Activated CD4-positive, alpha-beta T cell treated with anti-CD3 and anti-CD28 coated beads, Interleukin-2, amount 10 ng/mL, durations not matched to agents 24 days and 14 days (primary cell): ENCODE measurements at regions not wholly inside any gene's neighbourhood (a gene's known extent, or its start where the extent isn't known, plus 50 kb on each side); places are given as distances from the start of the nearest gene placed in this dataset.

Experiments
- DNase-seq: peaks from one replicate; pipeline ENCODE4 v3.0.0; 2022
- H3K27ac Mint-ChIP-seq: one replicate; pipeline ENCODE4 v1.8.0; 2022; ENCODE audit warnings: mild to moderate bottlenecking, mixed read lengths
- H3K27me3 Mint-ChIP-seq: one replicate; pipeline ENCODE4 v1.8.0; 2022; ENCODE audit warnings: mixed read lengths
- H3K36me3 Mint-ChIP-seq: one replicate; pipeline ENCODE4 v1.8.0; 2022; ENCODE audit warnings: low read depth, mild to moderate bottlenecking, mixed read lengths
- H3K4me1 Mint-ChIP-seq: one replicate; pipeline ENCODE4 v1.8.0; 2021; ENCODE audit warnings: mixed read lengths
- H3K4me3 Mint-ChIP-seq: one replicate; pipeline ENCODE4 v1.8.0; 2022; ENCODE audit warnings: mild to moderate bottlenecking, moderate library complexity, mixed read lengths
- H3K9me3 Mint-ChIP-seq: one replicate; pipeline ENCODE4 v1.8.0; 2021; ENCODE audit warnings: mixed read lengths
- intact Hi-C: fragments of 100-400 bp; cut with micrococcal nuclease; formaldehyde crosslinking; loops from one replicate; pipeline ENCODE4 v1.15.1; 2023

GRCh38 chr2:3951131-3951954 lies 248.0 kb downstream of the DCDC2C start:
- no peak overlapping the region for H3K4me3 Mint-ChIP-seq
- no peak for DNase-seq
- no peaks in the 10 kb centered on the region for H3K36me3 Mint-ChIP-seq
- no peaks in the 10 kb centered on the region for H3K4me1 Mint-ChIP-seq
- no peaks in the 10 kb centered on the region for H3K27me3 Mint-ChIP-seq
- intact Hi-C loops = no loop called here
- no peaks in the 10 kb centered on the region for H3K9me3 Mint-ChIP-seq
- H3K27ac Mint-ChIP-seq = no peak overlapping the region

GRCh38 chr2:3952866-3953516 lies 249.6 kb downstream of the DCDC2C start:
- Mint-ChIP-seq H3K4me3 (no peak overlapping the region), H3K27me3 (no peaks in the 10 kb centered on the region), H3K36me3 (no peaks in the 10 kb centered on the region), H3K27ac (no peak overlapping the region), H3K4me1 (no peaks in the 10 kb centered on the region), H3K9me3 (no peaks in the 10 kb centered on the region)
- intact Hi-C loops = no loop called here
- no peak for DNase-seq

GRCh38 chr2:3954261-3954660 lies 250.9 kb downstream of the DCDC2C start:
- Mint-ChIP-seq H3K36me3 (no peaks in the 10 kb centered on the region), H3K4me3 (no peak overlapping the region), H3K27ac (no peak overlapping the region), H3K4me1 (no peaks in the 10 kb centered on the region), H3K27me3 (no peaks in the 10 kb centered on the region), H3K9me3 (no peaks in the 10 kb centered on the region)
- DNase-seq = no peak
- intact Hi-C loops = no loop called here

- no peaks in the 10 kb centered on the region for H3K9me3 Mint-ChIP-seq
- H3K4me3 Mint-ChIP-seq = no peak overlapping the region
- intact Hi-C loops = loop anchor here (5.0 kb wide), 1 partner anchor 1406 kb away; no protein-coding TSS in a partner anchor
- H3K4me1 Mint-ChIP-seq = no peaks in the 10 kb centered on the region
- DNase-seq = no peak
- no peaks in the 10 kb centered on the region for H3K27me3 Mint-ChIP-seq
- no peak overlapping the region for H3K27ac Mint-ChIP-seq
- H3K36me3 Mint-ChIP-seq = no peaks in the 10 kb centered on the region
These were observed 253.0 kb downstream of the DCDC2C start for GRCh38 chr2:3956406-3956805.

GRCh38 chr2:3956892-3957291 lies 253.5 kb downstream of the DCDC2C start:
- no peak overlapping the region for H3K27ac Mint-ChIP-seq
- no peaks in the 10 kb centered on the region for H3K9me3 Mint-ChIP-seq
- no peaks in the 10 kb centered on the region for H3K4me1 Mint-ChIP-seq
- H3K27me3 Mint-ChIP-seq = no peaks in the 10 kb centered on the region
- no peak overlapping the region for H3K4me3 Mint-ChIP-seq
- intact Hi-C loops = loop anchor here (5.0 kb wide), 1 partner anchor 1405 kb away; no protein-coding TSS in a partner anchor
- DNase-seq = no peak
- no peaks in the 10 kb centered on the region for H3K36me3 Mint-ChIP-seq

- intact Hi-C loops = loop anchor here (5.0 kb wide), 1 partner anchor 1404 kb away; no protein-coding TSS in a partner anchor
- Mint-ChIP-seq H3K4me1 (no peaks in the 10 kb centered on the region), H3K9me3 (no peaks in the 10 kb centered on the region), H3K27me3 (no peaks in the 10 kb centered on the region), H3K27ac (no peak overlapping the region), H3K36me3 (no peaks in the 10 kb centered on the region), H3K4me3 (no peak overlapping the region)
- DNase-seq = no peak
These were observed 255.1 kb downstream of the DCDC2C start for GRCh38 chr2:3958465-3958864.

GRCh38 chr2:3958969-3959368 lies 255.6 kb downstream of the DCDC2C start:
- Mint-ChIP-seq H3K27me3 (no peaks in the 10 kb centered on the region), H3K36me3 (no peaks in the 10 kb centered on the region), H3K27ac (no peak overlapping the region), H3K9me3 (no peaks in the 10 kb centered on the region), H3K4me3 (no peak overlapping the region), H3K4me1 (no peaks in the 10 kb centered on the region)
- intact Hi-C loops = loop anchor here (5.0 kb wide), 1 partner anchor 1403 kb away; no protein-coding TSS in a partner anchor
- DNase-seq = no peak

- Mint-ChIP-seq H3K27ac (no peak overlapping the region), H3K4me3 (no peak overlapping the region), H3K27me3 (no peaks in the 10 kb centered on the region), H3K36me3 (no peaks in the 10 kb centered on the region), H3K9me3 (no peaks in the 10 kb centered on the region), H3K4me1 (no peaks in the 10 kb centered on the region)
- DNase-seq = peak; percentile 56
- intact Hi-C loops = loop anchor here (5.0 kb wide), 1 partner anchor 1403 kb away; no protein-coding TSS in a partner anchor
These were observed 256.0 kb downstream of the DCDC2C start for GRCh38 chr2:3959372-3959771.

- Mint-ChIP-seq H3K36me3 (no peaks in the 10 kb centered on the region), H3K9me3 (no peaks in the 10 kb centered on the region), H3K27ac (no peak overlapping the region), H3K4me3 (no peak overlapping the region), H3K4me1 (no peaks in the 10 kb centered on the region), H3K27me3 (no peaks in the 10 kb centered on the region)
- no peak for DNase-seq
- intact Hi-C loops = loop anchor here (10.0 kb wide), 1 partner anchor 95 kb away; no protein-coding TSS in a partner anchor
These were observed 256.7 kb downstream of the DCDC2C start for GRCh38 chr2:3960106-3960505.

GRCh38 chr2:3962719-3963118 lies 259.3 kb downstream of the DCDC2C start:
- H3K27ac Mint-ChIP-seq = no peak overlapping the region
- DNase-seq = no peak
- H3K36me3 Mint-ChIP-seq = no peaks in the 10 kb centered on the region
- no peak overlapping the region for H3K4me3 Mint-ChIP-seq
- no peaks in the 10 kb centered on the region for H3K4me1 Mint-ChIP-seq
- H3K27me3 Mint-ChIP-seq = no peaks in the 10 kb centered on the region
- intact Hi-C loops = loop anchor here (10.0 kb wide), 1 partner anchor 92 kb away; no protein-coding TSS in a partner anchor
- H3K9me3 Mint-ChIP-seq = no peaks in the 10 kb centered on the region

- H3K27me3 Mint-ChIP-seq = no peaks in the 10 kb centered on the region
- no peaks in the 10 kb centered on the region for H3K36me3 Mint-ChIP-seq
- intact Hi-C loops = loop anchor here (10.0 kb wide), 1 partner anchor 90 kb away; no protein-coding TSS in a partner anchor
- no peak for DNase-seq
- no peaks in the 10 kb centered on the region for H3K4me1 Mint-ChIP-seq
- no peak overlapping the region for H3K4me3 Mint-ChIP-seq
- no peaks in the 10 kb centered on the region for H3K9me3 Mint-ChIP-seq
- H3K27ac Mint-ChIP-seq = no peak overlapping the region
These were observed 261.8 kb downstream of the DCDC2C start for GRCh38 chr2:3965211-3965610.

GRCh38 chr2:3965953-3966352 lies 262.6 kb downstream of the DCDC2C start:
- H3K27ac Mint-ChIP-seq = no peak overlapping the region

GRCh38 chr2:3966470-3966869 lies 263.1 kb downstream of the DCDC2C start:
- Mint-ChIP-seq H3K27me3 (no peaks in the 10 kb centered on the region), H3K4me1 (no peaks in the 10 kb centered on the region)
- intact Hi-C loops = loop anchor here (10.0 kb wide), 1 partner anchor 88 kb away; no protein-coding TSS in a partner anchor

More at GRCh38 chr2:3965953-3966352, 262.6 kb downstream of the DCDC2C start:
- Mint-ChIP-seq H3K9me3 (no peaks in the 10 kb centered on the region), H3K4me1 (no peaks in the 10 kb centered on the region), H3K27me3 (no peaks in the 10 kb centered on the region), H3K36me3 (no peaks in the 10 kb centered on the region), H3K4me3 (no peak overlapping the region)
- intact Hi-C loops = loop anchor here (10.0 kb wide), 1 partner anchor 89 kb away; no protein-coding TSS in a partner anchor
- no peak for DNase-seq

GRCh38 chr2:3968736-3969135 lies 265.4 kb downstream of the DCDC2C start:
- Mint-ChIP-seq H3K4me1 (no peaks in the 10 kb centered on the region), H3K9me3 (no peaks in the 10 kb centered on the region), H3K27ac (no peak overlapping the region)

More at GRCh38 chr2:3966470-3966869, 263.1 kb downstream of the DCDC2C start:
- no peak for DNase-seq
- Mint-ChIP-seq H3K36me3 (no peaks in the 10 kb centered on the region), H3K4me3 (no peak overlapping the region), H3K9me3 (no peaks in the 10 kb centered on the region), H3K27ac (no peak overlapping the region)

More at GRCh38 chr2:3968736-3969135, 265.4 kb downstream of the DCDC2C start:
- intact Hi-C loops = loop anchor here (10.0 kb wide), 1 partner anchor 86 kb away; no protein-coding TSS in a partner anchor
- Mint-ChIP-seq H3K4me3 (no peak overlapping the region), H3K36me3 (no peaks in the 10 kb centered on the region), H3K27me3 (no peaks in the 10 kb centered on the region)
- DNase-seq = no peak
